OCI-LY1 (cell line): ENCODE measurements at regions not wholly inside any gene's neighbourhood (a gene's known extent, or its start where the extent isn't known, plus 50 kb on each side); places are given as distances from the start of the nearest gene placed in this dataset.

Source experiments
- CTCF ChIP-seq: fragments of 200-600 bp; sonication (generic), shearing (Covaris generic); IDR thresholded peaks from 2 replicates; pipeline ENCODE4 v1.5.1; 2017; ENCODE audit warnings: mild to moderate bottlenecking, antibody characterized with exemption, low read length, moderate library complexity, mixed read lengths
- EZH2 ChIP-seq: fragments of 200-600 bp; sonication (generic), shearing (Covaris generic); IDR thresholded peaks from 2 replicates; pipeline ENCODE4 v1.8.0; 2017; ENCODE audit warnings: borderline replicate concordance, mixed run types, mild to moderate bottlenecking, antibody characterized with exemption, low read length, moderate library complexity, mixed read lengths

GRCh38 chr16:62100651-62101050 is 64.4 kb upstream of the CDH8 start:
- no peak for TF ChIP-seq CTCF
- no peak for TF ChIP-seq EZH2
